ENCODE measurements at regions not wholly inside any gene's neighbourhood (a gene's known extent, or its start where the extent isn't known, plus 50 kb on each side); places are given as distances from the start of the nearest gene placed in this dataset.

DNA sequence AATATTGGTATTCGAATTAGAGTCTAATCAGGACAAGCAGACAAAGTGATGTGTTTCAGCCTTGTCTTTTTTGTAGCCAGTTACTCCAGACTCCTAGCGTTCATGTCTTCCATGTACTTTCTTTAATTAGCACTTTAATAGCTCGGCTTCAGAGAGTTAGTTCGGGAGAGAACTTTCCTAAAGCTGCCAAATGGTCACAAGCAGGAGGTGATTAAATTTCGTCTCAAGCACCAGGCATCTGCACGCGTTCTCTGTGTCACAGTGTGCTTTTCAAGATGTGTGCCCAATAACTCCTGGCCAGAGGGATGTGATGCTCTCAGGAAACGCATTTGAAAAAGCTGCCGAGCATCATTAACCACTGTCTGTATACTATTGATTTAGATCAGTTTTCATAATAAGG, 790.8 kb downstream of the SOCS6 start:
- Mint-ChIP-seq H3K27ac (no peak overlapping the region), H3K9me3 (no peaks in the 10 kb centered on the region)

DNA sequence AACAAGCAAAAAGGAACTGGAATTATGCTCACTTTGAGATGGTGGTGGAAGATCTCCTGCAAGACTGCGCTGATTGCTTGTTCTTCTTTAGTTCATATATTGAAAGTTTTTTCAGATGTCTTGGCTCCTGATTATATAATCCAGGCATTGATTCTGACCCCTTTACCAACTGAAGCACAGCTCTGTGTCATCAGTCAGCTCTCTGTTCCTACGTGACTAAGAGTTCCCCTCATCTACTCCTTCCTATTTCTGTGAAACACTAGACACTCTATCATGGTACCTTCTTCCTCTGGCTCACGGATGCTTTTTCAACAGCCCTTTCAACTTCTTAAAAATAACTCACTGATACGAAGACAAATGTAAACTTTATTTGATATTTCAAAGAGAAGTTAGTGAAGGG, 788.6 kb downstream of the SOCS6 start:
- H3K9me3 Mint-ChIP-seq, result no peaks in the 10 kb centered on the region
- no peak overlapping the region for H3K27ac Mint-ChIP-seq
- H3K4me3 Mint-ChIP-seq, result no peak overlapping the region
- peaks cover 6% of the 10 kb centered on the region for H3K27me3 Mint-ChIP-seq (ENCODE audit: low read depth)
- TF ChIP-seq CTCF (IDR thresholded peaks at IDR 0.05; ENCODE audit: unreplicated experiment in 3 of 3), result no peak
- no peaks in the 10 kb centered on the region for H3K36me3 Mint-ChIP-seq (ENCODE audit: low read depth)
- no peaks in the 10 kb centered on the region for H3K4me1 Mint-ChIP-seq

More for the DNA sequence above, 790.8 kb downstream of the SOCS6 start:
- no peaks in the 10 kb centered on the region for H3K36me3 Mint-ChIP-seq (ENCODE audit: low read depth)
- no peaks in the 10 kb centered on the region for H3K4me1 Mint-ChIP-seq
- peaks cover 6% of the 10 kb centered on the region for H3K27me3 Mint-ChIP-seq (ENCODE audit: low read depth)
- no peak for TF ChIP-seq CTCF (IDR thresholded peaks at IDR 0.05; ENCODE audit: unreplicated experiment in 3 of 3)
- no peak overlapping the region for H3K4me3 Mint-ChIP-seq

DNA sequence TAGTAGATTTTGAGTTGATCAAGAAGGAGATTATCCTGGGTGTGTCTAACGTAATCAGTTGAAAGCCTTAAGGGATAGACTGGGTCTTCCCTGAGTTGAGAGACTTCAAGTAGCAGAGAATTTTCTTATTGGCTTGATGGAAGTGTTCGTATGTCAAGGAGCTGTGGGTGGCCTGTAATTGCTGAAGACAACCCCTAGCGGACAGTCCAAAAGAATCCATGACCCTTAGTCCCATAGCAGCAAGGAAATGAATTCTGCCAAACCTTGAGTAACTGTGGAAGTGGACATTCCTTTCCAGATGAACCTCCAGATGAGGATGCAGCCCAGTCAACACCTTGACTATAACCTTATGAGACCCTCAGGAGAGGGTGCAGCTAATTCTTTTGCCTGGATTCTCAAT, 786.3 kb downstream of the SOCS6 start:
- Mint-ChIP-seq H3K27ac (no peak overlapping the region), H3K27me3 (ENCODE audit: low read depth) (peaks cover 6% of the 10 kb centered on the region), H3K9me3 (no peaks in the 10 kb centered on the region), H3K4me1 (no peaks in the 10 kb centered on the region), H3K4me3 (no peak overlapping the region), H3K36me3 (ENCODE audit: low read depth) (no peaks in the 10 kb centered on the region)
- TF ChIP-seq CTCF (IDR thresholded peaks at IDR 0.05; ENCODE audit: unreplicated experiment in 3 of 3), result no peak

- Mint-ChIP-seq H3K27ac (no peak overlapping the region), H3K9me3 (no peaks in the 10 kb centered on the region), H3K27me3 (ENCODE audit: low read depth) (peaks cover 3% of the 10 kb centered on the region), H3K4me1 (no peaks in the 10 kb centered on the region), H3K36me3 (ENCODE audit: low read depth) (no peaks in the 10 kb centered on the region), H3K4me3 (no peak overlapping the region)
- no peak for TF ChIP-seq CTCF (IDR thresholded peaks at IDR 0.05; ENCODE audit: unreplicated experiment in 3 of 3)
Observed at GRCh38 chr18:71068338-71068737, 779.5 kb downstream of the SOCS6 start.

DNA sequence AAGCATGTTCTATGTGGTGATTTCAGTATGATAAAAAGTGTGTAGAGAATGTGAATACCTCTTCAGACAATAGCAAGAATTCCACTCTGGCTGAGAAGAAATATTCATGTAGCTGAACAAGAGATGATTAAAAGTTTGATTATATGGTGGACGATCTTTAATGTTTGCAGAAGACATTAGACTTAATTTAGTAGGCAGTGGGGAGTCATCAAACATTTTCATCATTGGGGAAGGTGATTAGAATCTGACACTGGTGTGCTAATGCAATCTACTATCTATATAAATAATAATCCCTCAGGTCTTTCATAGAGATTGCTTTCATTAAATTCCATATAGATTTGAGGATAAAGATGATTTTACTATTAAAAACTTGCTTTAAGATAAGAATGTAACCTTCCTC, 761.0 kb downstream of the SOCS6 start:
- Mint-ChIP-seq H3K4me1 (peaks cover 5% of the 10 kb centered on the region), H3K27ac (no peak overlapping the region), H3K36me3 (ENCODE audit: low read depth) (no peaks in the 10 kb centered on the region), H3K27me3 (ENCODE audit: low read depth) (no peaks in the 10 kb centered on the region), H3K4me3 (no peak overlapping the region), H3K9me3 (no peaks in the 10 kb centered on the region)
- TF ChIP-seq CTCF (IDR thresholded peaks at IDR 0.05; ENCODE audit: unreplicated experiment in 3 of 3), result no peak

DNA sequence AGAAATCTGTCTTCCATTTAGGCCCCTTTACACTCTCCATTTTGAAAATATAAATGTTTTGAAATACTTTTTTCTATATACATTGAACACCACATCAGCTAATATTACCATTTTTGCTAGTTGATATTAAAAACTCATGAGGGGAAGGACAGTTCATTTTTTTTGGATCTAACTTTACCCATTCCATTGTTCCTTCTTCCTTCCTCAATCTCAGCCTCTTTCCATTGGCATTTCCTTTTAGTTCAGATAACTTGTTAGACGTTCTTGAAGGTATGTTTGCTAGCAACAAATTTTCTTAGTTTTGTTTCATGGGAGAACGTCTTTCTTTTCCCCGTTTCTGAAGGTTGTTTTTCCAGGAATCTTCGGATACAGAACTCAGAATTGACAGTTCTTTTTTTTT, 759.0 kb downstream of the SOCS6 start:
- no peaks in the 10 kb centered on the region for H3K9me3 Mint-ChIP-seq
- TF ChIP-seq CTCF (IDR thresholded peaks at IDR 0.05; ENCODE audit: unreplicated experiment in 3 of 3), result no peak
- no peak overlapping the region for H3K4me3 Mint-ChIP-seq
- H3K27ac Mint-ChIP-seq, result no peak overlapping the region
- H3K36me3 Mint-ChIP-seq (ENCODE audit: low read depth), result no peaks in the 10 kb centered on the region
- H3K4me1 Mint-ChIP-seq, result peaks cover 5% of the 10 kb centered on the region
- H3K27me3 Mint-ChIP-seq (ENCODE audit: low read depth), result no peaks in the 10 kb centered on the region
